GM21526 (cell line): ENCODE measurements at regions not wholly inside any gene's neighbourhood (a gene's known extent, or its start where the extent isn't known, plus 50 kb on each side); places are given as distances from the start of the nearest gene placed in this dataset.
"Not testable (repeated sequence)": the region's sequence is repeated elsewhere in the genome, so short reads cannot be mapped to it uniquely, and the experiment has no call there.

Experiments used
- ATAC-seq: cut with Tn5 transposase; IDR thresholded peaks from one replicate; pipeline ENCODE4 v1.9.1; 2021; ENCODE audit warnings: moderate library complexity; ENCODE audit not compliant: unreplicated experiment, low FRiP score

GRCh38 chr11:60592601-60593000 lies 77.4 kb downstream of the MS4A13 start:
- no peak for ATAC-seq

- no peak for ATAC-seq
Measured at GRCh38 chr11:60594998-60595642, 79.9 kb downstream of the MS4A13 start.

- ATAC-seq = no peak
Measured at GRCh38 chr11:60607483-60607882, 91.9 kb upstream of the MS4A8 start.

- ATAC-seq = no peak
Measured at GRCh38 chr11:60609632-60610031, 89.8 kb upstream of the MS4A8 start.

DNA sequence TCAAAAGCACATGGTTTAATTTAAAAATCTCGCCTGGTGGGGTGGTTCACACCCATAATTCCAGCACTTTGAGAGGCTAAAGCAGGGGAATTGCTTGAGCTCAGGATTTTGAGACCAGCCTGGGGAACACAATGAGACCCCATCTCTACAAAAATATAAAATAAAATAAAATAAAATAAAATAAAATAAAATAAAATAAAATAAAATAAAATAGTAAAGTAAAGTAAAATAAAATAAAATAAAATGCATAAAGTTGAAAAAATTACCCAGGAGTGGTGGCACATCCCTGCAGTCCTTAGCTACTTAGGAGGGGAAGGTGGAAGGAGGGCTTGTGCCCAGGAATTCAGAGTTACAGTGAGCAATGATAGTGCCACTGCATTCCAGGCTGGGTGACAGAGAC lies 88.7 kb upstream of the MS4A8 start:
- no peak for ATAC-seq

GRCh38 chr11:60615497-60615896 lies 83.9 kb upstream of the MS4A8 start:
- no peak for ATAC-seq

DNA sequence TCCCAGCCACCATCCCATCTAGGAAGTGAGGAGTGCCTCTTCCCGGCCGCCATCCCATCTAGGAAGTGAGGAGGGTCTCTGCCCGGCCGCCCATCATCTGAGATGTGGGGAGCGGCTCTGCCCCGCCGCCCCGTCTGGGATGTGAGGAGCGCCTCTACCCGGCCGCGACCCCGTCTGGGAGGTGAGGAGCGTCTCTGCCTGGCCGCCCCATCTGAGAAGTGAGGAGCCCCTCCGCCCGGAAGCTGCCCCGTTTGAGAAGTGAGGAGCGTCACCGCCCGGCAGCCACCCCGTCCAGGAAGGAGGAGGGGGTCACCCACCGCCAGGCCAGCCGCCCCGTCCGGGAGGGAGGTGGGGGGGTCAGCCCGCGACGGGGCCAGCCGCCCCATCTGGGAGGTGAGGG lies 77.5 kb upstream of the MS4A8 start:
- ATAC-seq = not testable (repeated sequence)

DNA sequence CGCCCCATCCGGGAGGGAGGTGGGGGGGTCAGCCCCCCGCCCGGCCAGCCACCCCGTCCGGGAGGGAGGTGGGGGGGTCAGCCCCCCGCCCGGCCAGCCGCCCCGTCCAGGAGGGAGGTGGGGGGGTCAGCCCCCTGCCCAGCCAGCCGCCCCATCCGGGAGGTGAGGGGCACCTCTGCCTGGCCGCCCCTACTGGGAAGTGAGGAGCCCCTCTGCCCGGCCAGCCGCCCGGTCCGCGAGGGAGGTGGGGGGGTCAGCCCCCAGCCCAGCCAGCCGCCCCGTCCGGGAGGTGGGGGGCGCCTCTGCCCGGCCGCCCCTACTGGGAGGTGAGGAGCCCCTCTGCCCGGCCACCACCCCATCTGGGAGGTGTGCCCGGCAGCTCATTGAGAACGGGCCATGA lies 76.6 kb upstream of the MS4A8 start:
- not testable (repeated sequence) for ATAC-seq

GRCh38 chr11:60625262-60625661 lies 74.2 kb upstream of the MS4A8 start:
- ATAC-seq = no peak

GRCh38 chr11:60629399-60629798 lies 70.0 kb upstream of the MS4A8 start:
- no peak for ATAC-seq

- ATAC-seq = no peak
Measured at GRCh38 chr11:60631944-60632343, 67.5 kb upstream of the MS4A8 start.

DNA sequence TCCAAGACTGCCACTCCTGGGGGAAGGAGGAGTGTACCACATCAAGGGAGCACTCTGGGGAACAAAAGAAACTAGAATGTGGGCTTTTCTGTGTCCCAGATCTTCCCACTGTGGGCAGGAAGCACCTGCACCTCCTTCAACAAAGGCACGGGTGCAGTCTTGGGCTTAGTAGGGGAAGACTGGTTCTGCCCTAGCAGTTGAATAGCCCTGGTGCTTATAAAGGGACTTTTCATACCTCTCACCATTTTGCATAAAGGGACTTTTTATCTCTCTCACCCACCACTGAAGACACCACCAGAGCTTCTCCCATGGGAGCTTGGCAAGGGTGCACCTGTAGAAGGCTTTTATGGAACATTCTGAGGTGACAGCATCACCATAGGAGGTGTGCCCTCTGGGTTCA lies 65.8 kb upstream of the MS4A8 start:
- peak; percentile 42 for ATAC-seq

- ATAC-seq = peak; percentile 57
Measured at GRCh38 chr11:60634126-60634525, 65.3 kb upstream of the MS4A8 start.

- ATAC-seq = no peak
Measured at GRCh38 chr11:60641940-60642339, 57.5 kb upstream of the MS4A8 start.

- no peak for ATAC-seq
Measured at GRCh38 chr11:60647087-60647486, 52.3 kb upstream of the MS4A8 start.
